GM19455 (cell line): ENCODE measurements at regions not wholly inside any gene's neighbourhood (a gene's known extent, or its start where the extent isn't known, plus 50 kb on each side); places are given as distances from the start of the nearest gene placed in this dataset.
"Not testable (repeated sequence)": the region's sequence is repeated elsewhere in the genome, so short reads cannot be mapped to it uniquely, and the experiment has no call there.

ENCODE experiments used
- ATAC-seq: cut with Tn5 transposase; IDR thresholded peaks from one replicate; pipeline ENCODE4 v1.9.1; 2021; ENCODE audit not compliant: unreplicated experiment

DNA sequence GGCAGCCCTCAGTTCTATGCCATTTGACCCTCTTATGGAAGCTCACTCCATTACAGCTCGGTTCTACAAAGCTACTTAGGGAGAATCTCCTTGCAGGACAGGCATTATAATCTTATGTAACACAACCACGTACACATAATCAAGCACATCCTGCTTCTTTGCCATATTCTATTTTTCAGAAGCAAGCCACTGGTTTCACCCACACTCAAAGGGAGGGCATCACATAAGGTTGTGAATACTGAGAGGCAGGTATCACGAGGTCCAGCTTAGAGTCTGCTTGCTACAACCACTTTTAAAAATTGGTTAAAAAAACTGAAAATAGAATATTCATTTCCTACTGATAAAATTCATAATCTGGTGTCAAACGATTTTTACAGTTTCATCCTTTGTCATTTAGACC, 589.2 kb downstream of the SLC16A7 start:
- ATAC-seq, result no peak

DNA sequence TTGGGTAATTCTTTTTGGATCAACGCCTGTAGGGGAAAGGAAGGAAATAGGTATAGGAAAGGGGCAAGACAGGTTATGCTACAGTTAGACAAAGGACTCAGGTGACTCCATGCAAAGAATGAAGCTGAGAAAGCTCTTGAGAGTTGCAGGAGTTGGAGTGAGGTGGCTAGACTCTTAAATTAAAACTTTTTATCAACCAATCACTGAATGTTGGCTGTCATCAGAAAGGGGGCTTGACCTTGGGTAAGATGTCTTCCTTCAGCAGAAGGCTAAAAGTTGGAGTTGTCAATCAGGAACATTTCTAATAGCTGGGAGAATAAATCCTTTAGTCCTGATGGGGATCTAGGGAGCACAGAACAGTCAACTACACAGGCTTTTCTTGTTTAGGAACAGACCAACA, 595.4 kb downstream of the SLC16A7 start:
- no peak for ATAC-seq

DNA sequence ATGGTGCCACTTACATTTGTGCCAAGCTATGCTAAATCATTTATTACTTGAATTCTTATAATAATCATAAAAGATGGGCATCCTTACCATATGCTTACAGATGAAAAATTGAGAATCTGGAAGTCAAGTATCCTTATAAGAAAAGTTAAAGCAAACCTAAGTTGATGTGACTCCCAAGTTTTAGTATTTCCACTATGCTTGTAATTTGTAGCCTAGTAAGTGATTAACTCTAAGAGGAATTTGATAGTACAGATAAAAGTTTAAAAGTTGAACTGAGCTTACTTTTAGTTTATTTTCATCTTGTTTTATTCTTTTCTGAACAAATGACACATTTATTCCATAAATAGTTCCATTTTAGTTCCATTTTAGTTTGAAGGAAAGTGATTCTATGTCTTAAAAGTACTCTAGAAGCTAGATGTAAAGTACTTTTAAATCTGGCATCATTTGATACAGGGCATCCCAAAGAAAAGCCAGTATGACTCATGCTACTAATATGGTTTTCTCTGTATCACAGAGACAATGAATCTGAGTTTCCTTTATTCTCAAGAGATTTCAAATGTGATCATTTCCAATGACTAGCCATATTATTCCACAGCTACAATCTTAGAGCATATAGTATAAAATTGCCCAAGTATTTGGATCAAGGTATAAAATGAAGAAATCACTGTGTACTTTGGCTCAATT, 596.0 kb downstream of the SLC16A7 start:
- ATAC-seq, result no peak

DNA sequence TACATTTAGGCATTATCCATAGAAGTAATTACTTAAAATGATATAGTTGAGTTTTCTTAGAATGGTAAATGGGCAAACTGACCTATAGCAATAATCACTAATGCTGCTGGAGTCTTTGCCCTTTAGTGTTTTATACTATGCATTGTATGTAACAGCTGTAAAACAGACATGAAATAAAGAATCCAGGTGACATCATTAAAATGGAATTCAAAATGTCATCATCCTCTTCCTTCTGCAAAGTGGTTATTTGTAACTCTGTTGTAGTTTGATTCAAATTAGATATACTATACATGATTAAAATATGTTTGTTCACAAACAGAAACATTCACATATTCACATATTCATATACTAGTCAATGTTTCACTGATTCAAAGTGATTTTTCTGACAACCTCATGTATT, 598.8 kb downstream of the SLC16A7 start:
- ATAC-seq, result no peak

DNA sequence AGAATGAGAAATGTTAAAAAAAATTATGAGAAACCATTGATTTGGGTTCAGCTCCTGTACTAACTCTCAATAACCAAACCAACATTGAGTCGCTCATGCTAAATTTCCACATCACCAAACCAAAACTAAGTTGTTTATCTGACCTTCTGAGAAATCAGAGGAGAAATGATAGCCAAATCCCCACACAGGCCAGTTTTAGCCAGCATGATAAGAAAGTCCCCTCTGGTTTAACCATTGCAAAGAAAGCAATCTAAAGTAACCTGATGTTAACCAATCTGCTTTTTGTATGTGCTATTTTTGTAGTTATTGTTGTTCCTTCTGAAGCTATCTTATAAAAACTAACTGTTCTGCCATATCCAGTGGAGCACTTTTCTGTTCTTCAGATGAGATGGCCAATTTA, 599.7 kb downstream of the SLC16A7 start:
- ATAC-seq, result no peak

DNA sequence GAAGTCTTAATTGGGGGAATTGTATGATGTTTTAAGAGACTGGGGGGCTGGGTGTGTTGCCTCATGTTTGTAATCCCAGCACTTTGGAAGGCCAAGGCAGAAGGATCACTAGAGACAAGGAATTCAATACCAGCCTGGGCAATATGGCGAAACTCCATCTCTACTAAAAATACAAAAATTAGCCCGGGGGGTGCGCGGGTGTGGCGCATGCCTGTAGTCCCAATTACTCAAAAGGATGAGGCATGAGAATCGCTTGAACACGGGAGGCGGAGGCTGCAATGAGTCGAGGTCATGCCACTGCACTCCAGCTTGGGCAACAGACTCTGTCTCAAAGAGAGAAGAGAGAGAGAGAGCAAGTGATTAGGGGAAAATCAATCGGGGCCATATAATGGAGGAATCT, 600.5 kb downstream of the SLC16A7 start:
- no peak for ATAC-seq

DNA sequence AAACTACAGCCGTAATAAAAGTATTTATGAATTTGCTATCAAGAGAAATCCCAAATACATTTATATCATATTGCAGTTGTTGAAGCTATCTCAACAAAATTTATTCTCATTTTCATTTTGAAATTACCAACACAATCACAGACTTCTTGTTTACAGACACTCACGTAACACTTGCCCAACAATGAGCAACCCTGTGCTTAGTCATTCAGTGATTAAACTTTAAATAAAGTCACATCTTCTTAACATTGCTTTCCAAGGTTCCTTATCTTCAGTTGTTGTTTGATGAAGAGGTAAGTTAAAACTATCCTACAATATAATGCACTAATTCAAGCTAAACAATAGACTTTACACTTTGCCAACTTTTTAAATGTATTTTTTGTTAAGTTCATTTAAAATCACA, 601.8 kb downstream of the SLC16A7 start:
- no peak for ATAC-seq

DNA sequence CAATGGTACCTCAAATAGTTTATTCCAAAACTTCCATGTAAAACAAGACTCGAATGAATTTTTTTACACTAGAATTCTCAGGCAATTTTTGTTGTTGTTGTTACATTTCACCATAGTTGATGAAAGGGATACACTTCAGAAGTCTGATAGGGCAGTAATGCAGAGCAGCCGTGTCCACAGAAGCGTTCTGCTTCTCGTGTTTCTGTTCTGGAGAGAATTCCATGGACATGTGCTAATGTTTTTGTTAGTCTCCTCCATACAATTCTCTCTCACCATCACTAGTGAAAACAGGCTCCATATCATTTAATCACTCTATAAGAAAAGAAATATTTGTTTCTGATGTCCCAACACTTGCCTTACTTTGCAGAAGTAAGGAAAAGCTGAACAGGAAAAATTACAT, 606.1 kb downstream of the SLC16A7 start:
- no peak for ATAC-seq

DNA sequence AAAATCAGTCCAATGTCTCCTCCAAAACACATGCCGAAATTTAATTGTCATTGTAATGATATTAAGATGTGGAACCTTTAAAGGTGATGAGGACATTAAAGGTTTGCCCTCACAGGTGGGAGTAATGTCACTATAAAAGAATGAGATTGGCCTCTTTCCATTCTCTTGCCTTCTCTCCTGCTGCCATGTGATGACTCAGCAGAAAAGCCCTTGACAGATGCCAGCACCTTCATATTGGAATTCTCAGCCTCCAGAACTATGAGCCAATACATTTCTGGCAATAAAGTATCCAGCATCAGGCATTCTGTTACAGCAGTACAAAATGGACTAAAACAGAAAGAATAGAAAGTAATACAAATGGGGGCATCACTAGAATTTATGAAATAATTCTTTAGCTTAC, 609.7 kb downstream of the SLC16A7 start:
- no peak for ATAC-seq

DNA sequence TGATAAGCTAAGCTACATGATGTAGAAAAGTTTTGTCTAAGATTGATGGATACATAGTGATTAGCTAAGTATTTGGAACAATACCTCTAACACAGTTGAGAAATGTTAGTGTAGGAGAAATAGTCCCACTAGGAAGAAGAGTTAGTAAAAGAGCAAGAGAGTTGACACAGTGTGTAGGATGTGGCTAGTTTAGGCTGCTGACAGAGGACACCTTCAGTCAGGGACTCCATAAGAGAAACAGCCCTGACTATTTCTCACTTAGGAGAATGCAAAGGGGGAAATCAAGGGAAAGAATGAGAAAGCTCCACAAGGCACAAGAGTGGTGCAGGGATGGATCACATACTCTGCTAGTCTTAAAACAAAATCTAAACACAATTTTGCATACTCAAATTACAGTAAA, 613.7 kb downstream of the SLC16A7 start:
- ATAC-seq, result no peak

DNA sequence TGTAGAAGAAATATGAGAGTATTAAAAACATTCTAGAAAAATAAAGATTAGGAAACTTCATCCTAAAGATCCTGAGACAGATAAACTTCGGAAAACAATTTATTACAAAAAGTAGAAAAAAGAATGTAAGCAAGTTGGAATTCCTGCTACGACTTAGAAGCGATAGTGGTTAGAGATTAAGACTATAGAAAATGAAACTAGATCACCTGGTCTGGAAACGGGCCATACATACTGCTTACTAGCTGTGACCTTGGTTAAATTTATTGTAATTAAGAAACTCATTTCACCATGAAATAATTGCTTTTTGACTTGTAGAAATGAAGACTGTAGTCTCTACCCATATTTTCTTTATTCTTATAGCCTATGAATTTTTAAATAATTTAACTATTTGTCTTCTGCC, 614.1 kb downstream of the SLC16A7 start:
- no peak for ATAC-seq

DNA sequence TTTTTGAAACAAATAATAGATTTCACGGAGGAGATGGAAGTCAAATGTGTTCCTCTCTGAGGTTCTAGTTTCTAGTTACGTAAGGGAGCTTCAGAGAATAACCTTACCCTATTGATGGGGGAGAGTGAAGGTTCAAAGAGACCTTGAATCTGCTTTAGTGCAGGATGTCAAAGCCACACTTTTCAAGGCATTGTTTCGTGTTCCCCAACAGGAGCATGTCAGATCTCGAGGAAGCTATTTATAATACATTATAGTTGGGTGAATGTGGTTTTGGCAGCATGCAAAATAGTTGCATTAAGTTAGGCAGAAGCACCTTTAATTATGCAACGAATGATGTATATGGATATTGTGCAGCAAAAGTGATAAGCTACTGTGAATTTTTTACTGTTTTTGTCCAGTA, 614.9 kb downstream of the SLC16A7 start:
- ATAC-seq, result no peak

DNA sequence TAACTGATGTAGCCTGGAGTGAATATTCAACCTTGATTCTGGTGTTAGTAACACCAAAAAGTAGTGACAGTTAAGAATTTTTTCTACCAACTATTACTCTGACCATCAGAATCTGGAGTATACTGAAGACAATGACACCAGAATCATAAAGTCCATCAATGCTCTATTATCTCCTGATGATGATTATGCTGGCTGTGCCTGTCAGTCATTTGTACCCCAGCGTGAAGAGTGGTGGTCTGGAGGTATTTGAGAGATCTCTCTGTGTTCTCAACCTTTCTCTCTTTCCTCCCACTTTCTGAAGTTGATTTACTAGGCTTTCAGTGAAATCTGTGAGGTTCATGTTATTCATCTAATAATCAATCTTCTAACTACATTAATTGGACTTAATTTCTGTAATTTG, 615.4 kb downstream of the SLC16A7 start:
- no peak for ATAC-seq

DNA sequence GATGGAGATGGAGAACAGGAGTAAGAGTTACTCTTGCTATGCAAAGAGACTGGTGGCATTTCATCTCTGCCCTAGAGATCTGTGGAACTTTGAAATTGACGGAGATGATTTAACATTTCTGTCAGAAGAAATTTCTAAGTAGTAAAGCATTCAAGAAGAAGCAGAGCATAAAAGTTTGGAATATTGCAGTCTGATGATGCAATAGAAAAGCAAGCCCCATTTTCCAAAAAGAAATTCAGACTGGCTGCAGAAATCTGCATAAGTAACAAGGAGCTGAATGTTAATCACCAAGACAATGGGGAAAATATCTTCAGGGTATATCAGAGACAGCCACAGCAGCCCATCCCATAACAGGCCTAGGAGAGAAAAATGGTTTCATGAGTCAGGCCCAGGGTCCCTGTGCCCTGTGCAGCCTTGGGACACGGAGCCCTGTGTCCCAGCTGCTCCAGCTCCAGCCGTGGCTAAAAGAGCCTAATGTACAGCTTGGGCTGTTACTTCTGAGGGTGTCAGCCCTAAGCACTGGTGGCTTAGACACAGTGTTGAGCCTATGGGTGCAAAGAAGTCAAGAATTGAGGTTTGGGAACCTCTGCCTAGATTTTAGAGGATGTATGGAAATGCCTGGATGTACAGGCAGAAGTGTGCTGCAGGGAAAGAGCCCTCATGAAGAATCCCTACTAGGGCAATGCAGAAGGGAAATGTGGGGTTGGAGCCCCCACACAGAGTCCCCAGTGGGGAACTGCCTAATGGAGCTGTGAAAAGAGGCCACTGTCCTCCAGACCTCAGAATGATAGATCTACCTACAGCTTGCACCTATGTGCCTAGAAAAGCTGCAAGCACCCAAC, 616.6 kb downstream of the SLC16A7 start:
- no peak for ATAC-seq

DNA sequence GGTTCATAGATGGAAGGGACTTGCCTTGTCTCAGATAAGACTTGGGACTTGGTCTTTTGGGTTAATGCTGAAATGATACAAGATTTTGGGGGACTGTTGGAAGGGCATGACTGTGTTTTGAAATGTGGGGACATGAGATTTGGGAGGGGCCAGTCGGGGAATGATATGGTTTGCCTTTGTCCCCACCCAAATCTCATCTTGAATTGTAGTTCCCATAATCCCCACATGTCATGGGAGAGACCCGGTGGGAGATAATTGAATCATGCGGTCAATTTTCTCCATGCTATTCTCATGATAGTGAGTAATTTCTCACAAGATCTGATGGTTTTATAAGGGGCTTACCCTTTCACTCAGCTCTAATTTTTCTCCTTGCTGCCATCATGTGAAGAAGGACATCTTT, 617.4 kb downstream of the SLC16A7 start:
- not testable (repeated sequence) for ATAC-seq

DNA sequence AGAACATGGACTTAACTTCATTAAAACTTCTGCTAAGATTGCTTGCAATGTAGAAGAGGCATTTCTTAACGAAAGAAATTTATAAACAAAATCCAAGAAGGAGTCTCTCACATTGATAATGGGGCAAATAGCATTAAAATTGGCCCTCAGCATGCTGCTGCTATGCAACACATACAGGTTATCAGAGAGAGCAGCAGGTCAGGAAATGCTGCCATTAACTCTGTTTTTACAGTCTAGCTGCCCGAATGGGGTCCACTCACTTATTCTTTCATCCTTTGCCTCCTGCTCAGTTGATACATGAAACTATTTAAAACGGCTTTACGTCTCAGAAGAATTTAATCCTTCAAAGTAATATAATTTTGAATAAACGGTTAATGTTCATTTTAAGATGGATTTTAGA, 620.4 kb downstream of the SLC16A7 start:
- no peak for ATAC-seq

DNA sequence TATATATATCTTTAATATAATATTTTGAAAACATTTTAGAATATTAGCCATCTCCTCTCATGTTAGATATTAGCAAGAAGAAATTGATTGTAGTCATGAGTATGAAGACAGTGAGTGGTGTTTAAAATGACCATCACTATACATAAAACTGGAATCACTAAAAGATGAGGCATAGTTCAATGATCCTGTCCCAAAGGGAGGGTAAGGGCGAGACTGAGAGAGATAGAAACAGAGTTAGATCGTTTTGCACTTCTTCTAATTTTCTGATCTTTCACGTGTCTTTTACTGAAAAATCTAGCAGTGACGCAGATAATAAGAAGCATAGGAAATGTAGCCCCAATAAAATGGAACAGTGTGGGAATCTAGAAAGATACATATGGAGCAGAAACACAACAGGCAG, 627.4 kb downstream of the SLC16A7 start:
- no peak for ATAC-seq

DNA sequence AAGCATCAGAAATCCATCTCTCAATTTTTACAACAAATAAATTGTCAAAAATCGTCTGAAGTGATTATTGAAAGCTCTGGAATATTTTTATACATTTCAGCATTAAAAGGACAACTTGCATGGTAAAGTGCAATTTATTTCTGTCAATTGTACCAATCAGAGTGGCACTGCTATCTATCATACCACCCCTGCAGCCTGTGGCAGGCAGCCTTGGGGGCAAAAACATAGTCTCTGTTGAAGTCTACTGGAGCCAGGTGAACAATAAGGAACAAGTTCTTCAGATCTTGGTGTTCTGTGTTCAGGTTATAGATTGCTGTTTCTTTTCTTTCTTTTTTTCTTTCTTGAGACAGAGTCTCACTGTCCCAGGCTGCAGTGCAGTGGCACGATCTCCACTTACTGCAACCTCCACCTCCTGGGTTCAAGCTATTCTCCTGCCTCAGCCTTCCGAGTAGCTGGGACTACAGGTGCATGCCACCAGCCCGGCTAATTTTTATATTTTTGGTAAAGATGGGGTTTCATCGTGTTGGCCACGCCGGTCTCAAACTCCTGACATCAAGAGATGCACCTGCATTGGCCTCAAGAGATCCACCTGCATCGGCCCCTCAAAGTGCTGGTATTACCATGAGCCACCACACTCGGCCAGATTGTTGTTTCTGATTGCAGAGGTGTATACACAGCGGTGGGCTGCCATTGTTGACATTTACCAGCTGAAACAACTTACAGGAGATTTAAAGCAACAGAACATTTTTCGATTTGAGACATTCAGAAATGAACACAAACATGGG, 629.6 kb downstream of the SLC16A7 start:
- ATAC-seq, result no peak

DNA sequence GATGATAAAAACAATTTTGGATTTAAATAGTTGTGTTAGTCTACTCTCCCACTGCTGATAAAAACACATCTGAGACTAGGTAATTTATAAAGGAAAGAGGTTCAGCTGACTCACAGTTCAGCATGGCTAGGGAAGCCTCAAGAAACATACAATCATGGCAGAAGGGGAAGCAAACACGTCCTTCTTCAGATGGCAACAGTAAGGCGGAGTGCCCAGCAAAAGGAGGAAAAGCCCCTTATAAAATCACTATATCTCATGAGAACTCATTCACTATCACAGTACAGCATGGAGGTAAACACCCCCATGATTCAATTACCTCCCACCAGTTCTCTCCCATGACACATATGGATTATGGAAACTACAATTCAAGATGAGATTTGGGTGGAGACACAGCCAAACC, 632.1 kb downstream of the SLC16A7 start:
- no peak for ATAC-seq

DNA sequence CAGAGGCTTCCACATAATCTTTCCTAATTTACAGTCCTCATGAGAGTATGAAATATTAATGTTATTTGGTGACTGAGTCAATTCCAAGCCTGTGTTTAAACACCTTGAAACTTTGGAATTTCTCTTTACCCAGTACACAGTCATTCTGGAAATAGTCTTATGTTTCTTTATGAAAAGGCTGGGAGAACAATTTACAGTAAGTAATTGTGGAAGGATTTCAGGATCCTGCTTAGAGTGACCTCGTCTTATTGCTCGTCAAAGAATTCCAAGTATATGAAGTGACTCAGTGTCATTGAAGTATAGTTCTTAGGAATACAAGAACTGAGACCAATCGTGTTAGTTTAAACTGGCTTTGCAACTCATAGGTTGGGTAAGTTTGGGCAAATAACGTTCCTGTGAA, 634.2 kb downstream of the SLC16A7 start:
- ATAC-seq, result no peak

DNA sequence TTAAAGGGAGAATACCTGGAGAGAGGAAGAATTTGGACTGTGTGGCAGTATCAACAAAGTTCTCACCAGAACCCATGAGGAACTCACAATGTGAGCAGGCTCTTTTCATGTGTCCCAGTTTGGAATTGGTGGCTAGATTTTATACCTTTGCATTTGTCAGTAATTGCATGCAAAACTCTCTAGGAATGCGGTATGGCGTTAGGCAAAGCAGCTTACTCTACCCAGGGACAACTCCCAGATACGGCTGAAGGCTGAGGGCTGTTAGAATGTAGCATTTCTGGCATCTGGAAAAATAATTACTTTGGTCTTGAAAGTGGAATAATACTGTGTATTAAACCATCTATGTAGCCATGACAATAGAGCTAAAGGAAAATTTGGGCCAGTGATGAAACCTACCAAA, 635.5 kb downstream of the SLC16A7 start:
- no peak for ATAC-seq
